CD14-positive monocyte (primary cell): ENCODE measurements at regions not wholly inside any gene's neighbourhood (a gene's known extent, or its start where the extent isn't known, plus 50 kb on each side); places are given as distances from the start of the nearest gene placed in this dataset.
"Not testable (repeated sequence)": the region's sequence is repeated elsewhere in the genome, so short reads cannot be mapped to it uniquely, and the experiment has no call there.

ENCODE experiments used
- DNase-seq, 3 donors: peaks; one replicate each; pipeline ENCODE4 v3.0.0-alpha.2; 2011 to 2022
- H2AFZ ChIP-seq: 2 replicates; pipeline ENCODE4 v1.6.0; 2012; ENCODE audit warnings: mild to moderate bottlenecking, low read depth, low read length, inconsistent platforms; ENCODE audit not compliant: insufficient read depth, poor library complexity, severe bottlenecking
- H3K27ac ChIP-seq, 2 donors: 1 replicate in 1 of 2; 2 replicates in 1 of 2; pipeline ENCODE4 v1.5.1; 2012 to 2013; ENCODE audit warnings: low read length in 2 of 2, control low read depth in 1 of 2, inconsistent platforms in 1 of 2, low read depth in 1 of 2, mild to moderate bottlenecking in 1 of 2
- H3K27me3 ChIP-seq, 2 donors: one replicate each; pipeline versions ENCODE4 v1.6.0 to v1.6.1; 2011 to 2013; ENCODE audit warnings: low read length in 2 of 2; ENCODE audit not compliant: control insufficient read depth in 2 of 2, insufficient read depth in 2 of 2
- H3K36me3 ChIP-seq, 2 donors: replicated peaks in 1 of 2; 1 replicate in 1 of 2; 2 replicates in 1 of 2; pipeline versions ENCODE4 v1.5.1 to v1.6.1; 2012 to 2013; ENCODE audit warnings: low read length in 2 of 2, control low read depth in 1 of 2, inconsistent platforms in 1 of 2, mild to moderate bottlenecking in 1 of 2; ENCODE audit not compliant: insufficient read depth in 2 of 2, control insufficient read depth in 1 of 2
- H3K4me1 ChIP-seq, 2 donors: 1 replicate in 1 of 2; 2 replicates in 1 of 2; pipeline versions ENCODE4 v1.5.1 to v1.6.1; 2012 to 2013; ENCODE audit warnings: low read length in 2 of 2, control low read depth in 1 of 2, inconsistent platforms in 1 of 2, mild to moderate bottlenecking in 1 of 2, moderate library complexity in 1 of 2; ENCODE audit not compliant: insufficient read depth in 2 of 2, control insufficient read depth in 1 of 2
- H3K4me2 ChIP-seq: replicated peaks from 2 replicates; pipeline ENCODE3; 2012; ENCODE audit warnings: low read length, moderate library complexity, mild to moderate bottlenecking; ENCODE audit not compliant: poor library complexity, severe bottlenecking; ENCODE audit errors: extremely low read depth
- H3K4me3 ChIP-seq, 3 experiments: fragments of 200-600 bp in 1 of 3; sonication (generic) in 1 of 3; replicated peaks in 1 of 3; 1 replicate in 2 of 3; 2 replicates in 1 of 3; pipeline ENCODE4 v1.5.1; 2011 to 2013; ENCODE audit warnings: low read length in 3 of 3, mild to moderate bottlenecking in 3 of 3, control low read depth in 2 of 3, low read depth in 2 of 3, inconsistent platforms in 1 of 3, moderate library complexity in 1 of 3
- H3K79me2 ChIP-seq: 2 replicates; pipeline ENCODE4 v1.6.0; 2012; ENCODE audit warnings: mild to moderate bottlenecking, control low read depth, inconsistent platforms, low read length, moderate library complexity; ENCODE audit not compliant: insufficient read depth
- H3K9ac ChIP-seq: 2 replicates; pipeline ENCODE4 v1.6.0; 2017; ENCODE audit warnings: low read length, mild to moderate bottlenecking; ENCODE audit not compliant: insufficient read depth, poor library complexity, severe bottlenecking
- H3K9me3 ChIP-seq, 2 donors: replicated peaks in 1 of 2; 1 replicate in 1 of 2; 2 replicates in 1 of 2; pipeline versions ENCODE4 v1.5.1 to v1.6.1; 2012 to 2013; ENCODE audit warnings: low read length in 2 of 2, control low read depth in 1 of 2; ENCODE audit not compliant: control insufficient read depth in 1 of 2, insufficient read depth in 1 of 2
- H4K20me1 ChIP-seq: 2 replicates; pipeline ENCODE4 v1.6.0; 2012; ENCODE audit warnings: mild to moderate bottlenecking, low read length, control low read depth, moderate library complexity; ENCODE audit not compliant: insufficient read depth
- H3K27ac Mint-ChIP-seq, 7 donors: one replicate each; pipeline ENCODE4 v1.8.0; 2020; ENCODE audit warnings: mild to moderate bottlenecking in 7 of 7, mixed read lengths in 7 of 7, moderate library complexity in 6 of 7, inconsistent platforms in 2 of 7
- H3K27me3 Mint-ChIP-seq, 3 donors: one replicate each; pipeline ENCODE4 v1.8.0; 2021 to 2022; ENCODE audit warnings: low read depth in 3 of 3, mild to moderate bottlenecking in 3 of 3, mixed read lengths in 3 of 3, moderate library complexity in 3 of 3, inconsistent platforms in 1 of 3
- H3K36me3 Mint-ChIP-seq, 2 donors: one replicate each; pipeline ENCODE4 v1.8.0; 2020; ENCODE audit warnings: mixed read lengths in 2 of 2, inconsistent platforms in 1 of 2, mild to moderate bottlenecking in 1 of 2
- H3K4me1 Mint-ChIP-seq: one replicate; pipeline ENCODE4 v1.8.0; 2020; ENCODE audit warnings: mild to moderate bottlenecking, mixed read lengths
- H3K4me3 Mint-ChIP-seq, 2 donors: one replicate each; pipeline ENCODE4 v1.8.0; 2020; ENCODE audit warnings: mild to moderate bottlenecking in 2 of 2, mixed read lengths in 2 of 2, moderate library complexity in 1 of 2
- H3K9me3 Mint-ChIP-seq, 7 donors: one replicate each; pipeline ENCODE4 v1.8.0; 2020 to 2022; ENCODE audit warnings: mixed read lengths in 7 of 7, mild to moderate bottlenecking in 6 of 7, moderate library complexity in 6 of 7, inconsistent platforms in 2 of 7
- CTCF ChIP-seq: fragments of 200-600 bp; IDR thresholded peaks from one replicate; pipeline ENCODE4 v1.8.0; 2022; ENCODE audit warnings: antibody characterized with exemption, mild to moderate bottlenecking
- WGBS: methylation state at CpG from one replicate; pipeline ENCODE4 v1.1.5; 2013; ENCODE audit warnings: missing lambda C conversion rate; ENCODE audit not compliant: insufficient coverage; 5-methylcytosine and 5-hydroxymethylcytosine counted together
- intact Hi-C, 2 donors: fragments of 100-400 bp; cut with micrococcal nuclease; formaldehyde crosslinking; loops; one replicate each; pipeline versions ENCODE4 v1.15.0 to v1.15.1; 2023

- H3K27me3 ChIP-seq, result no peaks in the 10 kb centered on the region
- DNase-seq, result no peak
- peaks cover 4 to 11% (median 7%) of the 10 kb centered on the region in 3 donors for H3K27me3 Mint-ChIP-seq
- no peak overlapping the region for H3K4me3 ChIP-seq
- no peak overlapping the region for H2AFZ ChIP-seq
- 85% methylated on average over 16 of the region's 18 CpGs for WGBS
- peaks cover 0 to 23% of the 10 kb centered on the region in 2 donors for H3K9me3 ChIP-seq
- H3K36me3 ChIP-seq, result no peaks in the 10 kb centered on the region
- no peak overlapping the region for H3K27ac Mint-ChIP-seq
- H3K4me3 Mint-ChIP-seq, result no peak overlapping the region
- TF ChIP-seq CTCF, result no peak
- H3K4me1 Mint-ChIP-seq, result no peaks in the 10 kb centered on the region
- H3K4me1 ChIP-seq, result no peaks in the 10 kb centered on the region
- no peaks in the 10 kb centered on the region for H3K36me3 Mint-ChIP-seq
- intact Hi-C loops, result no loop called here
- H3K9ac ChIP-seq, result no peak overlapping the region
- no peak overlapping the region for H3K4me2 ChIP-seq
- H3K27ac ChIP-seq, result no peak overlapping the region
- no peaks in the 10 kb centered on the region for H3K79me2 ChIP-seq
- no peaks in the 10 kb centered on the region for H4K20me1 ChIP-seq
- H3K9me3 Mint-ChIP-seq, result peaks cover 9 to 23% (median 16%) of the 10 kb centered on the region in 7 donors
These were observed 436.2 kb downstream of the BRD1 start for GRCh38 chr22:49391436-49391835.

GRCh38 chr22:49390954-49391353 is 436.7 kb downstream of the BRD1 start:
- no peak for TF ChIP-seq CTCF
- Mint-ChIP-seq H3K4me1 (no peaks in the 10 kb centered on the region), H3K27me3 (peaks cover 4 to 11% (median 7%) of the 10 kb centered on the region in 3 donors), H3K9me3 (peaks cover 9 to 23% (median 15%) of the 10 kb centered on the region in 7 donors), H3K4me3 (peak overlapping the region in 1 of 2 donors; percentile 35), H3K27ac (no peak overlapping the region), H3K36me3 (no peaks in the 10 kb centered on the region)
- intact Hi-C loops, result no loop called here
- H3K4me1 ChIP-seq, result no peaks in the 10 kb centered on the region
- H4K20me1 ChIP-seq, result no peaks in the 10 kb centered on the region
- H3K4me3 ChIP-seq, result no peak overlapping the region
- no peak overlapping the region for H2AFZ ChIP-seq
- no peaks in the 10 kb centered on the region for H3K27me3 ChIP-seq
- no CpG with 5 or more reads among the region's 7 CpGs for WGBS
- DNase-seq, result no peak
- no peak overlapping the region for H3K27ac ChIP-seq
- peaks cover 0 to 23% of the 10 kb centered on the region in 2 donors for H3K9me3 ChIP-seq
- no peaks in the 10 kb centered on the region for H3K79me2 ChIP-seq
- H3K4me2 ChIP-seq, result no peak overlapping the region
- H3K9ac ChIP-seq, result no peak overlapping the region
- no peaks in the 10 kb centered on the region for H3K36me3 ChIP-seq

- H3K4me1 ChIP-seq, H3K4me3 ChIP-seq, H3K36me3 Mint-ChIP-seq, H3K9me3 Mint-ChIP-seq, H3K9me3 ChIP-seq, H3K27me3 Mint-ChIP-seq, H3K4me3 Mint-ChIP-seq, H3K4me1 Mint-ChIP-seq, H3K27ac ChIP-seq, H3K79me2 ChIP-seq, DNase-seq, H4K20me1 ChIP-seq, H2AFZ ChIP-seq, intact Hi-C loops, H3K36me3 ChIP-seq, H3K9ac ChIP-seq, H3K4me2 ChIP-seq, H3K27me3 ChIP-seq: not testable (repeated sequence)
- H3K27ac Mint-ChIP-seq, result peak overlapping the region in 1 of 7 donors; percentile 7
- 89% methylated on average over 3 of the region's 7 CpGs for WGBS
These were observed 443.8 kb downstream of the BRD1 start for GRCh38 chr22:49383909-49384308.
